ENCODE measurements at regions not wholly inside any gene's neighbourhood (a gene's known extent, or its start where the extent isn't known, plus 50 kb on each side); places are given as distances from the start of the nearest gene placed in this dataset.

DNA sequence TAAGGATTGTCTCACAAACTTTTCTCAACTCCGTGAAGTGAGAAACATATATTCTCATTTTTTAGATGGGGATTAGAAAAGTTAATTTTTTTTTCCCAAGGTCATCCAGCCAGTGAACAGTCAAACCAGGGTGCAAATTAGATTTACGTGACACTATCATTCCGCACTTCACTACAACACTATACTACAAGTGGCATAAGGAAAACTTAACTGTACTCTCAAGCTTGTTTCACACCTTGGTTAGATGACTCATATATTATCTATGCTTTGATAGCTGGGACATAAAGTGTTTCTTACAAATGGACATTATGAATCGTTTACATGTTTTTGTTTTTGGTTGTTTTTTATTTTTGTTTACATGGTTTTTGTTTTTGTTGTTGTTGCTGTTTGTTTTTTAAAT is 525.7 kb downstream of the PPARGC1A start:
- TF ChIP-seq POLR2A (IDR thresholded peaks at IDR 0.05; ENCODE audit: low read depth, low read length) (no peak), POLR2AphosphoS5 (IDR thresholded peaks at IDR 0.05; ENCODE audit: low read depth, low read length) (no peak)

All from GM12891 (cell line).